ENCODE measurements at regions not wholly inside any gene's neighbourhood (a gene's known extent, or its start where the extent isn't known, plus 50 kb on each side); places are given as distances from the start of the nearest gene placed in this dataset.

GRCh38 chr15:29454506-29454905 lies 184.9 kb upstream of the NSMCE3 start:
- Histone ChIP-seq H4K8ac (replicated peaks; ENCODE audit: insufficient read length, low read depth, low read length) (no peak overlapping the region), H2BK5ac (ENCODE audit: insufficient read length, low read length) (no peak overlapping the region), H4K5ac (ENCODE audit: insufficient read length, low read depth, low read length) (no peak overlapping the region), H3K9me3 (ENCODE audit: control insufficient read depth, low read depth, low read length) (no peaks in the 10 kb centered on the region), H3K18ac (ENCODE audit: insufficient read length, low read depth, low read length) (no peak overlapping the region), H3K27me3 (ENCODE audit: insufficient read depth, low read length) (no peaks in the 10 kb centered on the region), H2AFZ (ENCODE audit: low read length) (no peak overlapping the region), H2BK15ac (ENCODE audit: low read depth, low read length) (no peak overlapping the region), H2BK120ac (ENCODE audit: low read depth, low read length, poor library complexity, severe bottlenecking) (no peak overlapping the region), H3K23ac (ENCODE audit: insufficient read length, low read depth, low read length) (no peak overlapping the region), H4K20me1 (ENCODE audit: control insufficient read depth, insufficient read depth, insufficient read length) (no peaks in the 10 kb centered on the region), H3K4me2 (ENCODE audit: insufficient read depth, insufficient read length, low read length) (no peak overlapping the region), H2BK20ac (ENCODE audit: low read depth, low read length, poor library complexity, severe bottlenecking) (no peak overlapping the region), H3K4me1 (ENCODE audit: insufficient read depth, low read length) (peaks cover 3% of the 10 kb centered on the region; the same call in 1 of the 2 replicates), H3K14ac (ENCODE audit: insufficient read depth, low read length) (no peak overlapping the region), H3K4ac (ENCODE audit: low read depth, low read length) (no peak overlapping the region), H2AK5ac (ENCODE audit: insufficient read length, low read length) (no peak overlapping the region), H3T11ph (ENCODE audit: low read length) (no peak overlapping the region), H3K23me2 (ENCODE audit: insufficient read length, low read depth, low read length, poor library complexity, severe bottlenecking) (no peaks in the 10 kb centered on the region), H2BK12ac (ENCODE audit: insufficient read length, low read depth, low read length) (no peak overlapping the region), H3K79me1 (ENCODE audit: insufficient read depth, low read depth, low read length, poor library complexity, severe bottlenecking) (no peaks in the 10 kb centered on the region), H3K79me2 (ENCODE audit: insufficient read depth, low read length) (no peaks in the 10 kb centered on the region), H3K27ac (ENCODE audit: insufficient read length, low read depth, low read length) (no peak overlapping the region), H3K9ac (ENCODE audit: extremely low read depth, insufficient read length, low read length) (no peak overlapping the region), H4K91ac (ENCODE audit: insufficient read length, low read depth, low read length) (no peak overlapping the region), H3K56ac (ENCODE audit: insufficient read length, low read depth, low read length) (no peak overlapping the region)
- no CpG with 5 or more reads among the region's 5 CpGs for WGBS (ENCODE audit: extremely low coverage, insufficient read length, low lambda C conversion rate)
- Mint-ChIP-seq H3K27ac (no peak overlapping the region; a peak in 1 of 7 replicates), H3K9me3 (peaks cover 2 to 4% of the 10 kb centered on the region in 2 experiments; a peak in 2 of 5 replicates), H3K4me1 (peaks cover 14 to 18% of the 10 kb centered on the region in 2 experiments), H3K4me3 (no peak overlapping the region), H3K36me3 (ENCODE audit: insufficient read depth in 1 of 3, low read depth in 3 of 3) (peaks cover 0 to 5% (median 2%) of the 10 kb centered on the region in 3 experiments; a peak in 3 of 7 replicates), H3K27me3 (ENCODE audit: low read depth) (no peaks in the 10 kb centered on the region)
- TF ChIP-seq CTCF (conservative IDR thresholded peaks at IDR 0.05), result no peak
- DNase-seq, result no peak

All from H9 (cell line).